Thymus (tissue), 11 donors: ENCODE measurements at regions not wholly inside any gene's neighbourhood (a gene's known extent, or its start where the extent isn't known, plus 50 kb on each side); places are given as distances from the start of the nearest gene placed in this dataset.
A peak's percentile ranks its signal among the peaks of the same experiment; 100 is the strongest.

Experiments
- DNase-seq, 9 donors: peaks; one replicate each; pipeline ENCODE4 v3.0.0-alpha.2; 2013; ENCODE audit warnings: low spot score in 9 of 9, low read depth in 6 of 9, missing footprints in 1 of 9
- H3K27ac ChIP-seq, 2 donors: one replicate each; pipeline ENCODE4 v1.5.1; 2013; ENCODE audit warnings: control low read depth in 1 of 2, low read depth in 1 of 2, low read length in 1 of 2, mild to moderate bottlenecking in 1 of 2, moderate library complexity in 1 of 2
- H3K27me3 ChIP-seq, 2 donors: one replicate each; pipeline ENCODE4 v1.5.1; 2013; ENCODE audit warnings: low read length in 1 of 2; ENCODE audit not compliant: control insufficient read depth in 2 of 2, insufficient read depth in 1 of 2
- H3K36me3 ChIP-seq, 2 donors: one replicate each; pipeline ENCODE4 v1.5.1; 2013; ENCODE audit warnings: low read length in 1 of 2, mild to moderate bottlenecking in 1 of 2, moderate library complexity in 1 of 2; ENCODE audit not compliant: control insufficient read depth in 2 of 2, insufficient read depth in 2 of 2
- H3K4me1 ChIP-seq, 2 donors: one replicate each; pipeline ENCODE4 v1.5.1; 2013; ENCODE audit warnings: low read length in 2 of 2; ENCODE audit not compliant: control insufficient read depth in 2 of 2, insufficient read depth in 2 of 2
- H3K4me3 ChIP-seq, 2 donors: one replicate each; pipeline ENCODE4 v1.5.1; 2013; ENCODE audit warnings: low read length in 2 of 2, control low read depth in 1 of 2, mild to moderate bottlenecking in 1 of 2
- H3K9me3 ChIP-seq, 2 donors: one replicate each; pipeline ENCODE4 v1.5.1; 2013; ENCODE audit warnings: low read length in 1 of 2, mild to moderate bottlenecking in 1 of 2; ENCODE audit not compliant: control insufficient read depth in 2 of 2, insufficient read depth in 1 of 2
- WGBS: extraction: QIAGEN DNeasy Blood & Tissue Kit; methylation state at CpG from one replicate; pipeline ENCODE4 v1.1.7; 2013; 5-methylcytosine and 5-hydroxymethylcytosine counted together
- donor health status: healthy.

- Histone ChIP-seq H3K4me3 (peak overlapping the region in 1 of 2 donors; percentile 11), H3K27ac (peak overlapping the region; percentile 50 to 72), H3K27me3 (no peaks in the 10 kb centered on the region), H3K4me1 (peaks cover 25 to 41% of the 10 kb centered on the region in 2 donors), H3K36me3 (no peaks in the 10 kb centered on the region), H3K9me3 (no peaks in the 10 kb centered on the region)
- DNase-seq, result peak in 7 of 9 donors; percentile 9 to 74 (median 39)
- WGBS, result 11% methylated on average over 6 of the region's 6 CpGs
Observed at GRCh38 chr12:68451261-68452077, 119.3 kb upstream of the MDM1 start.

- no peak overlapping the region for H3K4me3 ChIP-seq
- no peaks in the 10 kb centered on the region for H3K27me3 ChIP-seq
- H3K36me3 ChIP-seq, result no peaks in the 10 kb centered on the region
- peaks cover 24 to 34% of the 10 kb centered on the region in 2 donors for H3K4me1 ChIP-seq
- 63% methylated on average over 3 of the region's 3 CpGs for WGBS
- no peaks in the 10 kb centered on the region for H3K9me3 ChIP-seq
- no peak overlapping the region for H3K27ac ChIP-seq
- DNase-seq, result no peak
Observed at GRCh38 chr12:68452078-68452715, 120.0 kb upstream of the MDM1 start.

- Histone ChIP-seq H3K4me3 (no peak overlapping the region), H3K27ac (no peak overlapping the region), H3K27me3 (no peaks in the 10 kb centered on the region), H3K9me3 (no peaks in the 10 kb centered on the region), H3K4me1 (peaks cover 19 to 25% of the 10 kb centered on the region in 2 donors), H3K36me3 (no peaks in the 10 kb centered on the region)
- 85% methylated on average over 3 of the region's 3 CpGs for WGBS
- no peak for DNase-seq
Observed at GRCh38 chr12:68453278-68453677, 121.1 kb upstream of the MDM1 start.

GRCh38 chr12:68453876-68454275 is 121.7 kb upstream of the MDM1 start:
- H3K27ac ChIP-seq, result no peak overlapping the region
- no peaks in the 10 kb centered on the region for H3K36me3 ChIP-seq
- peaks cover 19 to 25% of the 10 kb centered on the region in 2 donors for H3K4me1 ChIP-seq
- no peaks in the 10 kb centered on the region for H3K9me3 ChIP-seq
- no peak for DNase-seq
- 97% methylated on average over 5 of the region's 5 CpGs for WGBS
- H3K4me3 ChIP-seq, result no peak overlapping the region
- no peaks in the 10 kb centered on the region for H3K27me3 ChIP-seq

GRCh38 chr12:68454892-68455291 is 122.7 kb upstream of the MDM1 start:
- Histone ChIP-seq H3K4me3 (no peak overlapping the region), H3K27ac (no peak overlapping the region), H3K9me3 (no peaks in the 10 kb centered on the region), H3K27me3 (no peaks in the 10 kb centered on the region), H3K36me3 (no peaks in the 10 kb centered on the region), H3K4me1 (peaks cover 19 to 25% of the 10 kb centered on the region in 2 donors)
- 48% methylated on average over 3 of the region's 3 CpGs for WGBS
- no peak for DNase-seq

- no peaks in the 10 kb centered on the region for H3K36me3 ChIP-seq
- no peaks in the 10 kb centered on the region for H3K9me3 ChIP-seq
- peak in 1 of 9 donors; percentile 37 for DNase-seq
- H3K27me3 ChIP-seq, result no peaks in the 10 kb centered on the region
- peaks cover 14 to 21% of the 10 kb centered on the region in 2 donors for H3K4me1 ChIP-seq
- WGBS, result 50% methylated on average over 2 of the region's 2 CpGs
- H3K27ac ChIP-seq, result peak overlapping the region in 1 of 2 donors; percentile 1
- H3K4me3 ChIP-seq, result no peak overlapping the region
Observed at GRCh38 chr12:68455691-68456345, 123.7 kb upstream of the MDM1 start.

- no peak for DNase-seq
- 91% methylated on average over 2 of the region's 2 CpGs for WGBS
- no peaks in the 10 kb centered on the region for H3K36me3 ChIP-seq
- H3K4me1 ChIP-seq, result peaks cover 3 to 15% of the 10 kb centered on the region in 2 donors
- no peak overlapping the region for H3K4me3 ChIP-seq
- no peak overlapping the region for H3K27ac ChIP-seq
- H3K9me3 ChIP-seq, result no peaks in the 10 kb centered on the region
- no peaks in the 10 kb centered on the region for H3K27me3 ChIP-seq
Observed at GRCh38 chr12:68458866-68459265, 126.7 kb upstream of the MDM1 start.

GRCh38 chr12:68460236-68460635 is 128.1 kb upstream of the MDM1 start:
- DNase-seq, result no peak
- 100% methylated on average over 1 of the region's 1 CpG for WGBS
- Histone ChIP-seq H3K4me1 (peaks cover 3 to 15% of the 10 kb centered on the region in 2 donors), H3K4me3 (no peak overlapping the region), H3K27me3 (no peaks in the 10 kb centered on the region), H3K36me3 (no peaks in the 10 kb centered on the region), H3K9me3 (no peaks in the 10 kb centered on the region), H3K27ac (no peak overlapping the region)

- no peak overlapping the region for H3K4me3 ChIP-seq
- no peaks in the 10 kb centered on the region for H3K27me3 ChIP-seq
- over 99% methylated on average over 3 of the region's 3 CpGs for WGBS
- H3K4me1 ChIP-seq, result peaks cover 0 to 8% of the 10 kb centered on the region in 2 donors
- no peaks in the 10 kb centered on the region for H3K36me3 ChIP-seq
- no peak overlapping the region for H3K27ac ChIP-seq
- DNase-seq, result no peak
- H3K9me3 ChIP-seq, result no peaks in the 10 kb centered on the region
Observed at GRCh38 chr12:68461645-68462044, 129.5 kb upstream of the MDM1 start.
